ENCODE measurements at regions not wholly inside any gene's neighbourhood (a gene's known extent, or its start where the extent isn't known, plus 50 kb on each side); places are given as distances from the start of the nearest gene placed in this dataset.

DNA sequence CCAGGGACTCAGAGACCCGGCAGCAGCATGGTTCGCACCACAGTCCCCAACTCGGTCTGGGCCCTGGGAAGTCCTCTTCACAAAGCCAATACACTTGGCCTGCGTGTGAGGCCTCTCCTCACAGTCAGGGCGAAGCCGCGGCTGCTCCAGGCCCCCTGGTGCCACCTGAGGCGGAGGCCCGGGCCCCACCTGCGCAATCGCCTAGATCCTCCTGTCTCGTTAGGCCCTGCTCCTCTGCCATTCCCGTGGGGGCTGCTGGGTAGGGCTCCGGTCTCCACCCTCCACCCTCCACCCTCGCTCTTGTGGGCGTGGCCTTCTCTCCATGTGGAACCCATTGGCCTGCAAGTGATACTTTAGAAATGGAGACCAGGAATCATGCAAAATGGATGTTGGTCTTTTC is 553.3 kb downstream of the INHBA start:
- 94% methylated on average over 12 of the region's 16 CpGs for WGBS (ENCODE audit: insufficient coverage)
- H3K27ac Mint-ChIP-seq = no peak overlapping the region
- no peak overlapping the region for H3K9ac ChIP-seq (ENCODE audit: insufficient read depth, low read length, poor library complexity, severe bottlenecking)
- H3K4me3 ChIP-seq (replicated peaks in 1 of 3; ENCODE audit: low read depth in 2 of 3, low read length in 3 of 3) = no peak overlapping the region
- H2AFZ ChIP-seq (ENCODE audit: insufficient read depth, low read depth, low read length, poor library complexity, severe bottlenecking) = no peak overlapping the region
- H3K79me2 ChIP-seq (ENCODE audit: insufficient read depth, low read length) = no peaks in the 10 kb centered on the region
- TF ChIP-seq, protein P1, sequence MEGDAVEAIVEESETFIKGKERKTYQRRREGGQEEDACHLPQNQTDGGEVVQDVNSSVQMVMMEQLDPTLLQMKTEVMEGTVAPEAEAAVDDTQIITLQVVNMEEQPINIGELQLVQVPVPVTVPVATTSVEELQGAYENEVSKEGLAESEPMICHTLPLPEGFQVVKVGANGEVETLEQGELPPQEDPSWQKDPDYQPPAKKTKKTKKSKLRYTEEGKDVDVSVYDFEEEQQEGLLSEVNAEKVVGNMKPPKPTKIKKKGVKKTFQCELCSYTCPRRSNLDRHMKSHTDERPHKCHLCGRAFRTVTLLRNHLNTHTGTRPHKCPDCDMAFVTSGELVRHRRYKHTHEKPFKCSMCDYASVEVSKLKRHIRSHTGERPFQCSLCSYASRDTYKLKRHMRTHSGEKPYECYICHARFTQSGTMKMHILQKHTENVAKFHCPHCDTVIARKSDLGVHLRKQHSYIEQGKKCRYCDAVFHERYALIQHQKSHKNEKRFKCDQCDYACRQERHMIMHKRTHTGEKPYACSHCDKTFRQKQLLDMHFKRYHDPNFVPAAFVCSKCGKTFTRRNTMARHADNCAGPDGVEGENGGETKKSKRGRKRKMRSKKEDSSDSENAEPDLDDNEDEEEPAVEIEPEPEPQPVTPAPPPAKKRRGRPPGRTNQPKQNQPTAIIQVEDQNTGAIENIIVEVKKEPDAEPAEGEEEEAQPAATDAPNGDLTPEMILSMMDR (IDR thresholded peaks at IDR 0.05) = no peak
- H3K4me3 Mint-ChIP-seq = no peak overlapping the region
- H3K27me3 ChIP-seq (ENCODE audit: control insufficient read depth in 2 of 2, insufficient read depth in 2 of 2, low read length in 2 of 2) = no peaks in the 10 kb centered on the region
- no peak overlapping the region for H3K4me2 ChIP-seq (replicated peaks; ENCODE audit: extremely low read depth, low read length, poor library complexity, severe bottlenecking)
- no peaks in the 10 kb centered on the region for H4K20me1 ChIP-seq (ENCODE audit: insufficient read depth, low read length)
- H3K9me3 Mint-ChIP-seq = peaks cover 0 to 6% (median 4%) of the 10 kb centered on the region in 7 donors
- no peaks in the 10 kb centered on the region for H3K27me3 Mint-ChIP-seq (ENCODE audit: low read depth in 3 of 3)
- no peaks in the 10 kb centered on the region for H3K4me1 ChIP-seq (ENCODE audit: control insufficient read depth in 1 of 2, insufficient read depth in 2 of 2, low read length in 2 of 2)
- H3K27ac ChIP-seq (ENCODE audit: low read depth in 1 of 2, low read length in 2 of 2) = no peak overlapping the region
- no peaks in the 10 kb centered on the region for H3K4me1 Mint-ChIP-seq
- DNase-seq = no peak
- no peaks in the 10 kb centered on the region for H3K36me3 ChIP-seq (replicated peaks in 1 of 2; ENCODE audit: control insufficient read depth in 1 of 2, insufficient read depth in 2 of 2, low read length in 2 of 2)
- H3K36me3 Mint-ChIP-seq = no peaks in the 10 kb centered on the region
- intact Hi-C loops (cut with micrococcal nuclease) = no loop called here
- peaks cover 0 to 7% of the 10 kb centered on the region in 2 donors for H3K9me3 ChIP-seq (replicated peaks in 1 of 2; ENCODE audit: control insufficient read depth in 1 of 2, insufficient read depth in 1 of 2, low read length in 2 of 2)

DNA sequence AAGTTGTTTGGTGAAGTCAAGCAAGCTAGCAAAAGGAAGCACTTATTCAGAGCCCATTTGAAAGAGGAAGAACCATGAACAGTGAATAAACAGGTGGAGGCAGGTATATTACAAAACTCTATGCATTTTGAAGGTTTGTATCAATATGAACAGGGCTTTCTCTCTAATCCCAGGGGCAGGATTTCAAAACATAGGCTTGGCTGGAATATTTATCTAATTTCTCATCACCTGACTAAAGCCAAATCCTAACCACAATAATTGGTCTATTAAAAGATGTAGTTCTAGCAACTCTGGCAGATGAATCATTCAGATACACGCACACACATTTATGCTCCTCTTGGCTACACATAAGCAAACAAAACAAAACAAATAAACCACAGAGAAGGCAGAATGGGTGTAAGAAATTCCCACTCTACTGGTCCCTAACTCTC is 554.4 kb downstream of the INHBA start:
- Histone ChIP-seq H3K79me2 (ENCODE audit: insufficient read depth, low read length) (no peaks in the 10 kb centered on the region), H3K4me2 (replicated peaks; ENCODE audit: extremely low read depth, low read length, poor library complexity, severe bottlenecking) (no peak overlapping the region), H3K9ac (ENCODE audit: insufficient read depth, low read length, poor library complexity, severe bottlenecking) (no peak overlapping the region), H3K9me3 (replicated peaks in 1 of 2; ENCODE audit: control insufficient read depth in 1 of 2, insufficient read depth in 1 of 2, low read length in 2 of 2) (peaks cover 0 to 7% of the 10 kb centered on the region in 2 donors), H3K27me3 (ENCODE audit: control insufficient read depth in 2 of 2, insufficient read depth in 2 of 2, low read length in 2 of 2) (no peaks in the 10 kb centered on the region), H3K4me1 (ENCODE audit: control insufficient read depth in 1 of 2, insufficient read depth in 2 of 2, low read length in 2 of 2) (no peaks in the 10 kb centered on the region), H3K36me3 (replicated peaks in 1 of 2; ENCODE audit: control insufficient read depth in 1 of 2, insufficient read depth in 2 of 2, low read length in 2 of 2) (no peaks in the 10 kb centered on the region), H3K27ac (ENCODE audit: low read depth in 1 of 2, low read length in 2 of 2) (no peak overlapping the region), H2AFZ (ENCODE audit: insufficient read depth, low read depth, low read length, poor library complexity, severe bottlenecking) (no peak overlapping the region), H3K4me3 (replicated peaks in 1 of 3; ENCODE audit: low read depth in 2 of 3, low read length in 3 of 3) (no peak overlapping the region), H4K20me1 (ENCODE audit: insufficient read depth, low read length) (no peaks in the 10 kb centered on the region)
- peaks cover 0 to 6% (median 3%) of the 10 kb centered on the region in 7 donors for H3K9me3 Mint-ChIP-seq
- H3K36me3 Mint-ChIP-seq = no peaks in the 10 kb centered on the region
- intact Hi-C loops (cut with micrococcal nuclease) = no loop called here
- no peak for DNase-seq
- TF ChIP-seq, protein P1 (IDR thresholded peaks at IDR 0.05) = no peak
- no peaks in the 10 kb centered on the region for H3K27me3 Mint-ChIP-seq (ENCODE audit: low read depth in 3 of 3)
- H3K4me1 Mint-ChIP-seq = no peaks in the 10 kb centered on the region
- H3K27ac Mint-ChIP-seq = no peak overlapping the region
- H3K4me3 Mint-ChIP-seq = no peak overlapping the region
- no CpG with 5 or more reads among the region's 1 CpG for WGBS (ENCODE audit: insufficient coverage)

All from CD14-positive monocyte (primary cell).